IMR-90 (cell line): ENCODE measurements at regions not wholly inside any gene's neighbourhood (a gene's known extent, or its start where the extent isn't known, plus 50 kb on each side); places are given as distances from the start of the nearest gene placed in this dataset.

Source experiments
- ATAC-seq: fragments of 200-7000 bp; cut with Tn5 transposase; 2 replicates; pipeline ENCODE4 v1.9.1; 2020; ENCODE audit warnings: low read depth, mild to moderate bottlenecking, moderate library complexity
- BruUV-seq: library from RNA; stranded (reverse); fragments of 400-500 nt; replicated peaks from 2 replicates; lab custom pipeline; 2021; lab: Mats Ljungman, UMichigan
- CTCF ChIA-PET: fragments of 300-600 bp; formaldehyde crosslinking; extraction: SDS; loops from one replicate; lab custom pipeline; 2021; ENCODE audit warnings: antibody characterized with exemption; lab: Yijun Ruan, JAX
- POLR2A ChIA-PET: fragments of 300-600 bp; sonication (Branson Sonifier 250); formaldehyde crosslinking; loops from one replicate; lab custom pipeline; 2022; ENCODE audit warnings: antibody characterized with exemption; ENCODE audit not compliant: unreplicated experiment; lab: Charles Lee
- DNase-seq: peaks from one replicate; pipeline ENCODE4 v3.0.0; 2013
- H2AFZ ChIP-seq: replicated peaks from 2 replicates; pipeline ENCODE3; 2013; ENCODE audit warnings: low read length, mild to moderate bottlenecking; ENCODE audit not compliant: poor library complexity
- H2AK5ac ChIP-seq: 2 replicates; pipeline ENCODE4 v1.6.1; 2013; ENCODE audit warnings: low read depth, low read length, inconsistent platforms
- H2AK9ac ChIP-seq: replicated peaks from 2 replicates; pipeline ENCODE3; 2013; ENCODE audit warnings: mild to moderate bottlenecking, low read depth, low read length, moderate library complexity; ENCODE audit not compliant: poor library complexity
- H2BK120ac ChIP-seq: 2 replicates; pipeline ENCODE4 v1.6.1; 2013; ENCODE audit warnings: low read depth, low read length, inconsistent platforms
- H2BK15ac ChIP-seq: 3 replicates; pipeline ENCODE4 v1.6.1; 2013; ENCODE audit warnings: low read depth, low read length, inconsistent platforms
- H2BK20ac ChIP-seq: 2 replicates; pipeline ENCODE4 v1.6.1; 2013; ENCODE audit warnings: low read depth, mild to moderate bottlenecking, inconsistent platforms, low read length, moderate library complexity
- H2BK5ac ChIP-seq: 2 replicates; pipeline ENCODE4 v1.6.1; 2013; ENCODE audit warnings: mild to moderate bottlenecking, low read depth, low read length, inconsistent platforms; ENCODE audit not compliant: poor library complexity, severe bottlenecking
- H3K14ac ChIP-seq: replicated peaks from 2 replicates; pipeline ENCODE4 v1.6.1; 2013; ENCODE audit warnings: low read depth, low read length, inconsistent platforms
- H3K18ac ChIP-seq: 2 replicates; pipeline ENCODE4 v1.6.1; 2013; ENCODE audit warnings: low read depth, low read length, control low read depth
- H3K23ac ChIP-seq: 2 replicates; pipeline ENCODE4 v1.6.1; 2013; ENCODE audit warnings: low read depth, low read length, inconsistent platforms
- H3K27ac ChIP-seq: 2 replicates; pipeline ENCODE4 v1.5.1; 2013; ENCODE audit warnings: mild to moderate bottlenecking, control low read depth, low read length; ENCODE audit not compliant: insufficient read depth
- H3K27me3 ChIP-seq: 2 replicates; pipeline ENCODE4 v1.6.1; 2013; ENCODE audit warnings: low read length; ENCODE audit not compliant: control insufficient read depth, insufficient read depth
- H3K36me3 ChIP-seq: 2 replicates; pipeline ENCODE4 v1.6.1; 2013; ENCODE audit warnings: low read length, mixed read lengths; ENCODE audit not compliant: control insufficient read depth, insufficient read depth
- H3K4ac ChIP-seq: 2 replicates; pipeline ENCODE4 v1.6.1; 2013; ENCODE audit warnings: low read depth, low read length, inconsistent platforms
- H3K4me1 ChIP-seq: 2 replicates; pipeline ENCODE4 v1.6.1; 2013; ENCODE audit warnings: low read length, mixed read lengths; ENCODE audit not compliant: control insufficient read depth, insufficient read depth
- H3K4me2 ChIP-seq: 2 replicates; pipeline ENCODE4 v1.6.1; 2013; ENCODE audit warnings: low read depth, mild to moderate bottlenecking, control low read depth, low read length, moderate library complexity
- H3K4me3 ChIP-seq: 2 replicates; pipeline ENCODE4 v1.5.1; 2013; ENCODE audit warnings: low read depth, mild to moderate bottlenecking, control low read depth, low read length, moderate library complexity; ENCODE audit not compliant: insufficient read depth
- H3K56ac ChIP-seq: 2 replicates; pipeline ENCODE4 v1.6.1; 2013; ENCODE audit warnings: low read length, inconsistent platforms; ENCODE audit not compliant: insufficient read depth; ENCODE audit errors: extremely low read depth
- H3K79me1 ChIP-seq, 2 experiments: 2 replicates each; pipeline ENCODE4 v1.6.1; 2013; ENCODE audit warnings: low read length in 2 of 2, inconsistent platforms in 1 of 2, low read depth in 1 of 2
- H3K9ac ChIP-seq: 2 replicates; pipeline ENCODE4 v1.6.1; 2013; ENCODE audit warnings: low read depth, low read length, control low read depth
- H3K9me1 ChIP-seq: 2 replicates; pipeline ENCODE4 v1.6.1; 2013; ENCODE audit warnings: low read length, inconsistent platforms; ENCODE audit not compliant: insufficient read depth
- H3K9me3 ChIP-seq: 2 replicates; pipeline ENCODE4 v1.6.1; 2013; ENCODE audit warnings: low read length; ENCODE audit not compliant: control insufficient read depth, insufficient read depth
- H4K20me1 ChIP-seq: 2 replicates; pipeline ENCODE4 v1.6.1; 2013; ENCODE audit warnings: low read length, inconsistent platforms; ENCODE audit not compliant: insufficient read depth
- H4K5ac ChIP-seq: 2 replicates; pipeline ENCODE4 v1.6.1; 2013; ENCODE audit warnings: mild to moderate bottlenecking, low read depth, low read length, control low read depth
- H4K8ac ChIP-seq, 2 experiments: 2 replicates each; pipeline ENCODE4 v1.6.1; 2013; ENCODE audit warnings: low read depth in 2 of 2, low read length in 2 of 2, control low read depth in 1 of 2, inconsistent platforms in 1 of 2
- H4K91ac ChIP-seq: 2 replicates; pipeline ENCODE4 v1.6.1; 2013; ENCODE audit warnings: low read depth, low read length, inconsistent platforms; ENCODE audit not compliant: insufficient read depth
- CHD1 ChIP-seq: IDR thresholded peaks from 2 replicates; pipeline ENCODE4 v1.6.1; 2012; ENCODE audit warnings: low read depth, low read length, improper control_type of control experiment
- MAZ ChIP-seq: IDR thresholded peaks from 2 replicates; pipeline ENCODE4 v1.6.1; 2012; ENCODE audit warnings: low read depth, mild to moderate bottlenecking, low read length, improper control_type of control experiment, moderate library complexity, borderline replicate concordance
- RFX5 ChIP-seq: IDR thresholded peaks from 2 replicates; pipeline ENCODE4 v1.8.0; 2012; ENCODE audit warnings: low read depth, mild to moderate bottlenecking, low read length, moderate library complexity
- WGBS, 2 experiments: methylation state at CpG; one replicate each; pipeline versions ENCODE4 v1.1.5 to v1.1.7; 2013; ENCODE audit warnings: missing lambda C conversion rate in 2 of 2; ENCODE audit not compliant: insufficient read length in 1 of 2; ENCODE audit errors: extremely low coverage in 2 of 2; 5-methylcytosine and 5-hydroxymethylcytosine counted together
- dilution Hi-C: fragments of 300-500 bp; cut with HindIII; formaldehyde crosslinking; loops from one replicate; pipeline ENCODE4 v1.14.3; 2018; ENCODE audit warnings: low sequenced_read_pairs; ENCODE audit not compliant: unreplicated experiment
- in situ Hi-C: fragments of 300-500 bp; cut with MboI; formaldehyde crosslinking; loops from 3 replicates; pipeline ENCODE4 v1.14.3; 2019; ENCODE audit warnings: low sequenced_read_pairs, inconsistent platforms, mixed read lengths
- intact Hi-C: fragments of 100-400 bp; cut with micrococcal nuclease; formaldehyde crosslinking; loops from 2 replicates; pipeline ENCODE4 v1.10.0; 2022
- TF ChIP-seq, protein P1 (sequence below): fragments of 150-350 bp; IDR thresholded peaks from 2 replicates; pipeline ENCODE4 v1.6.1; 2016; ENCODE audit warnings: low read depth, mild to moderate bottlenecking, low read length, moderate library complexity, borderline replicate concordance

DNA sequence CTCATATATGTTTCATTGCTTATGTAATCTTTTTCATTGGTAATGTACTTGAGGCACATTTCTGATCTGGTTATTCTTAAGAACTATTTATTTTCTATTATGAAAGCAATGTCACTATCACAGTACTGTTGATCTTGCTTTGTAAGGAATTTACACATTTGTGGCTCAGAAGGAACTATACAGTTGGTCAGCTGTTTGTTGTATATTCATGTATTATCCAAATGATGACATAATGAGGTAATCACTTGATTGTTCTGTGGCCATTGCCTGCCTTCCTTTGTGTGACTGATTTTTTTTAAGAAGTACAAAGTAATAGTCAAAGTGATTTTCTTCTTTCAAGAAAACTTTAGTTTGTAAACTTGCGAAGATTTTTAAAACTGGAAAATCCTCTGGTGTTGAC, 399.9 kb downstream of the TMEM161B start:
- H4K5ac ChIP-seq = no peak overlapping the region
- H3K23ac ChIP-seq = no peak overlapping the region
- POLR2A ChIA-PET = no interaction called here
- BruUV-seq = no TSS peak
- H3K27ac ChIP-seq = no peak overlapping the region
- no peak overlapping the region for H2AK5ac ChIP-seq
- no peaks in the 10 kb centered on the region for H3K4me1 ChIP-seq
- TF ChIP-seq, protein P1, sequence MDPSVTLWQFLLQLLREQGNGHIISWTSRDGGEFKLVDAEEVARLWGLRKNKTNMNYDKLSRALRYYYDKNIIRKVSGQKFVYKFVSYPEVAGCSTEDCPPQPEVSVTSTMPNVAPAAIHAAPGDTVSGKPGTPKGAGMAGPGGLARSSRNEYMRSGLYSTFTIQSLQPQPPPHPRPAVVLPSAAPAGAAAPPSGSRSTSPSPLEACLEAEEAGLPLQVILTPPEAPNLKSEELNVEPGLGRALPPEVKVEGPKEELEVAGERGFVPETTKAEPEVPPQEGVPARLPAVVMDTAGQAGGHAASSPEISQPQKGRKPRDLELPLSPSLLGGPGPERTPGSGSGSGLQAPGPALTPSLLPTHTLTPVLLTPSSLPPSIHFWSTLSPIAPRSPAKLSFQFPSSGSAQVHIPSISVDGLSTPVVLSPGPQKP = no peak
- no peak for TF ChIP-seq MAZ
- no peak for TF ChIP-seq CHD1
- no peak for TF ChIP-seq RFX5
- no peak overlapping the region for H3K4ac ChIP-seq
- no peaks in the 10 kb centered on the region for H3K79me1 ChIP-seq
- H3K56ac ChIP-seq = no peak overlapping the region
- no peak overlapping the region for H4K8ac ChIP-seq
- no peak overlapping the region for H2AFZ ChIP-seq
- in situ Hi-C loops (no loop called here), dilution Hi-C loops (no loop called here), intact Hi-C loops (no loop called here)
- CTCF ChIA-PET = no interaction called here
- peaks cover 4% of the 10 kb centered on the region; the same call in 1 of the 2 replicates for H3K9me3 ChIP-seq
- no peaks in the 10 kb centered on the region for H3K9me1 ChIP-seq
- no peak overlapping the region for H2BK120ac ChIP-seq
- H2AK9ac ChIP-seq = no peak overlapping the region
- DNase-seq = no peak
- H2BK20ac ChIP-seq = no peak overlapping the region
- no CpG with 5 or more reads among the region's 1 CpG for WGBS, 2 experiments
- no peak overlapping the region for H2BK5ac ChIP-seq
- no peak overlapping the region for H4K91ac ChIP-seq
- no peak for ATAC-seq
- H3K36me3 ChIP-seq = no peaks in the 10 kb centered on the region
- H3K4me3 ChIP-seq = no peak overlapping the region
- no peaks in the 10 kb centered on the region for H3K27me3 ChIP-seq
- H3K4me2 ChIP-seq = no peak overlapping the region
- H3K9ac ChIP-seq = no peak overlapping the region
- H3K14ac ChIP-seq = no peak overlapping the region
- H4K20me1 ChIP-seq = no peaks in the 10 kb centered on the region
- no peak overlapping the region for H3K18ac ChIP-seq
- no peak overlapping the region for H2BK15ac ChIP-seq
